Caco-2 (cell line): ENCODE measurements at regions not wholly inside any gene's neighbourhood (a gene's known extent, or its start where the extent isn't known, plus 50 kb on each side); places are given as distances from the start of the nearest gene placed in this dataset.

ENCODE experiments used
- BruUV-seq: library from RNA; stranded (reverse); fragments of 400-500 nt; replicated peaks from 2 replicates; lab custom pipeline; 2021; lab: Mats Ljungman, UMichigan
- CTCF ChIA-PET: fragments of 300-600 bp; sonication (Branson Sonifier 250); formaldehyde crosslinking; loops from one replicate; lab custom pipeline; 2022; ENCODE audit warnings: antibody characterized with exemption; lab: Charles Lee
- POLR2A ChIA-PET: fragments of 300-600 bp; sonication (Branson Sonifier 250); formaldehyde crosslinking; loops from one replicate; lab custom pipeline; 2022; ENCODE audit warnings: antibody characterized with exemption; lab: Charles Lee
- DNase-seq, 2 experiments: peaks; one replicate each; pipeline versions ENCODE4 v3.0.0 to v3.0.0-alpha.2; 2020 to 2022
- H3K27me3 ChIP-seq: replicated peaks from 2 replicates; pipeline ENCODE4 v1.6.0; 2011; ENCODE audit warnings: low read length; ENCODE audit not compliant: control insufficient read depth, insufficient read depth
- H3K36me3 ChIP-seq: 2 replicates; pipeline ENCODE4 v1.5.1; 2011; ENCODE audit warnings: low read length; ENCODE audit not compliant: control insufficient read depth, insufficient read depth
- H3K4me1 ChIP-seq: fragments of 250-450 bp; sonication (Bioruptor Pico); 2 replicates; pipeline ENCODE4 v1.5.1; 2020; ENCODE audit warnings: mild to moderate bottlenecking
- H3K4me3 ChIP-seq: 2 replicates; pipeline ENCODE4 v1.5.1; 2011; ENCODE audit warnings: low read depth, mild to moderate bottlenecking, control low read depth, low read length
- H3K9me3 ChIP-seq: fragments of 250-450 bp; sonication (Bioruptor Pico); 2 replicates; pipeline ENCODE4 v1.5.1; 2020; ENCODE audit warnings: mild to moderate bottlenecking, moderate library complexity
- H3K27ac Mint-ChIP-seq: one replicate; pipeline ENCODE4 v1.8.0; 2022; ENCODE audit warnings: mixed read lengths; ENCODE audit not compliant: unreplicated experiment
- H3K27me3 Mint-ChIP-seq: one replicate; pipeline ENCODE4 v1.8.0; 2022; ENCODE audit warnings: mixed read lengths; ENCODE audit not compliant: insufficient read depth, unreplicated experiment
- H3K36me3 Mint-ChIP-seq: one replicate; pipeline ENCODE4 v1.8.0; 2022; ENCODE audit warnings: mild to moderate bottlenecking, mixed read lengths; ENCODE audit not compliant: insufficient read depth, unreplicated experiment
- H3K4me1 Mint-ChIP-seq: one replicate; pipeline ENCODE4 v1.8.0; 2022; ENCODE audit warnings: low read depth, mixed read lengths; ENCODE audit not compliant: unreplicated experiment
- H3K4me3 Mint-ChIP-seq: one replicate; pipeline ENCODE4 v1.8.0; 2022; ENCODE audit warnings: mild to moderate bottlenecking, moderate library complexity, mixed read lengths; ENCODE audit not compliant: unreplicated experiment
- H3K9me3 Mint-ChIP-seq: one replicate; pipeline ENCODE4 v1.8.0; 2022; ENCODE audit warnings: mixed read lengths; ENCODE audit not compliant: unreplicated experiment
- intact Hi-C: fragments of 100-400 bp; cut with micrococcal nuclease; formaldehyde crosslinking; loops from one replicate; pipeline ENCODE4 v1.10.0; 2022; ENCODE audit not compliant: unreplicated experiment
- TF ChIP-seq, protein P1 (sequence below), 2 experiments: fragments of 200-600 bp in 1 of 2; IDR thresholded peaks; 1 replicate in 1 of 2; 2 replicates in 1 of 2; pipeline versions ENCODE4 v1.5.1 to v1.8.0; 2011 to 2022; ENCODE audit warnings: antibody characterized with exemption in 1 of 2, control low read depth in 1 of 2, inconsistent platforms in 1 of 2, low read depth in 1 of 2, low read length in 1 of 2, mild to moderate bottlenecking in 1 of 2, moderate library complexity in 1 of 2; ENCODE audit not compliant: insufficient read depth in 1 of 2, severe bottlenecking in 1 of 2, unreplicated experiment in 1 of 2

DNA sequence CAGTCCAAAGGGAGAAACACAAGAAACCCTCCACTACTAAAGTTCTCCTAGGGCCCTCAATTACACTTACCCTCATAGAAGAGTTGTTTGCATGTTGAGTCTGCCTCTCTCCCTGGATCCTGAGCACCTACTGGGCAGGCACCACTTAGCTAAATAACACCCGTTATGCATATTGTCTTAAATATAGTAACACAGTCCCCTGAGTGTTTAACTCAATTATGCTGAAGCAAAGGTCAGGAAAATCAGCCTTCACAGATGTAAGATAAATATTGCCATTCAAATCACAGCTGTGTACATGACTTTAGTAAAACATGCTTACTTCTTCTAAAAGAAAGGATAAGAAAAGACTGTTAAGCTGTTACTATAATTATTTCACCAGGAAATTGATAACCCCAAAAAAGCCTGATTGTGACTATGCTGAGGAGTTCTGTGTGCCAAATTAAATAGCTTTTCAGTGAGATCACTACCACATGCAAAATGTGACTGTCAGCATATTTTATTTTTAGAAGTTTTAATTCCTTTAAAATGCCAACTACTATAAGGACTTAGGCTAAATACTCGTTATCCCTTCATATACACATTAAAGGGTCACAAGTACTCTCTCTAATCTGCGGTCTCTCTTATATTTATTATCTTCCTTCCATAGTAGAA is 733.9 kb upstream of the PHF14 start:
- H3K27me3 Mint-ChIP-seq = no peaks in the 10 kb centered on the region
- H3K4me3 Mint-ChIP-seq = no peak overlapping the region
- ChIA-PET POLR2A (no interaction called here), CTCF (no interaction called here)
- no peak for DNase-seq
- Histone ChIP-seq H3K4me1 (peaks cover 6% of the 10 kb centered on the region; the same call in 1 of the 2 replicates), H3K9me3 (no peaks in the 10 kb centered on the region), H3K36me3 (no peaks in the 10 kb centered on the region), H3K27me3 (no peaks in the 10 kb centered on the region), H3K4me3 (no peak overlapping the region)
- TF ChIP-seq, protein P1, sequence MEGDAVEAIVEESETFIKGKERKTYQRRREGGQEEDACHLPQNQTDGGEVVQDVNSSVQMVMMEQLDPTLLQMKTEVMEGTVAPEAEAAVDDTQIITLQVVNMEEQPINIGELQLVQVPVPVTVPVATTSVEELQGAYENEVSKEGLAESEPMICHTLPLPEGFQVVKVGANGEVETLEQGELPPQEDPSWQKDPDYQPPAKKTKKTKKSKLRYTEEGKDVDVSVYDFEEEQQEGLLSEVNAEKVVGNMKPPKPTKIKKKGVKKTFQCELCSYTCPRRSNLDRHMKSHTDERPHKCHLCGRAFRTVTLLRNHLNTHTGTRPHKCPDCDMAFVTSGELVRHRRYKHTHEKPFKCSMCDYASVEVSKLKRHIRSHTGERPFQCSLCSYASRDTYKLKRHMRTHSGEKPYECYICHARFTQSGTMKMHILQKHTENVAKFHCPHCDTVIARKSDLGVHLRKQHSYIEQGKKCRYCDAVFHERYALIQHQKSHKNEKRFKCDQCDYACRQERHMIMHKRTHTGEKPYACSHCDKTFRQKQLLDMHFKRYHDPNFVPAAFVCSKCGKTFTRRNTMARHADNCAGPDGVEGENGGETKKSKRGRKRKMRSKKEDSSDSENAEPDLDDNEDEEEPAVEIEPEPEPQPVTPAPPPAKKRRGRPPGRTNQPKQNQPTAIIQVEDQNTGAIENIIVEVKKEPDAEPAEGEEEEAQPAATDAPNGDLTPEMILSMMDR (IDR thresholded peaks at IDR 0.05; ENCODE audit: insufficient read depth in 1 of 2, low read depth in 1 of 2, low read length in 1 of 2, severe bottlenecking in 1 of 2, unreplicated experiment in 1 of 2) = no peak
- intact Hi-C loops = no loop called here
- peaks cover 6% of the 10 kb centered on the region for H3K36me3 Mint-ChIP-seq
- no TSS peak for BruUV-seq
- H3K27ac Mint-ChIP-seq = no peak overlapping the region
- no peaks in the 10 kb centered on the region for H3K4me1 Mint-ChIP-seq
- no peaks in the 10 kb centered on the region for H3K9me3 Mint-ChIP-seq

DNA sequence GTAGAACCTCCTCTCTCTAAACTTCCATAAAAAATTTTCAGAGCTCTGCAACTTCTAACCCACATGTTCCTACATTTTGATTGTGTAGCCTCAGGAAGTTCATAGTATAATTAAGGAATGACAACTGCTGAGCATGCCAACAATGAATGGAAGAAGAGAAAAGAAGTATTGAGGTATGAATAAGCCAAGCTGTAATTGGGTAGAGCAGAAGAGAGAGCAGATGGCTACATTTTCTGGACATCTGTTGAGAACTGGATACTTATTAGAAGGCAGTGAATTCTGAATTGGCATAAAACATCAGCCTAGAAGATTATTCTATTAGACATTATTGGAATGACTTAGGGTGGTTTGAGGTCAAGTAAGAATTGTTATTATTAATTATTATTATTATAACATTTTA is 728.3 kb upstream of the PHF14 start:
- CTCF ChIA-PET = no interaction called here
- H3K27ac Mint-ChIP-seq = no peak overlapping the region
- intact Hi-C loops = no loop called here

DNA sequence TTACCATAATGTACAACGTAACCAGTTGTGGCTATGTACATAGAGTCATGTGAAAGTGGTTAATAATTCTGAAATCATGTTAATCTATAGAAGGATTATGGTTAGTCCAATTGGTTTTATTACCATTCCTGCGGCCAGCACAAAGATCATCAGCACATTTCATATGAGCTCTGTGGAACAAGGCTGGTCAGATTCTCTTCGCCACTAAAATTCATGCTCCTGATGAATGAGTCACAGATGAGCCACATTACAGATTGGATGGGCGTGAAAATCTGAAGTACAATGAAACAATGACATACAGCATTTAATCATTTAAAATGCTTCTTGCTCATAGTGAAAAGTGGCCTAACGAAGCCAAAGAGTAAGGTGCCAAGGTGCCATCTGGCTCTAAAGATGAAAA is 716.2 kb upstream of the PHF14 start:
- POLR2A ChIA-PET = no interaction called here
- TF ChIP-seq, protein P1 (IDR thresholded peaks at IDR 0.05; ENCODE audit: insufficient read depth in 1 of 2, low read depth in 1 of 2, low read length in 1 of 2, severe bottlenecking in 1 of 2, unreplicated experiment in 1 of 2) = no peak

More for the DNA sequence above, 728.3 kb upstream of the PHF14 start:
- TF ChIP-seq, protein P1 (IDR thresholded peaks at IDR 0.05; ENCODE audit: insufficient read depth in 1 of 2, low read depth in 1 of 2, low read length in 1 of 2, severe bottlenecking in 1 of 2, unreplicated experiment in 1 of 2) = no peak
- H3K36me3 ChIP-seq = no peaks in the 10 kb centered on the region
- Mint-ChIP-seq H3K4me3 (no peak overlapping the region), H3K9me3 (peaks cover 19% of the 10 kb centered on the region), H3K27me3 (no peaks in the 10 kb centered on the region), H3K36me3 (no peaks in the 10 kb centered on the region), H3K4me1 (no peaks in the 10 kb centered on the region)
- H3K4me3 ChIP-seq = no peak overlapping the region
- H3K27me3 ChIP-seq = no peaks in the 10 kb centered on the region
- no peaks in the 10 kb centered on the region for H3K4me1 ChIP-seq
- POLR2A ChIA-PET = no interaction called here
- DNase-seq = no peak
- no TSS peak for BruUV-seq
- H3K9me3 ChIP-seq = no peaks in the 10 kb centered on the region

More for the DNA sequence above, 716.2 kb upstream of the PHF14 start:
- no peaks in the 10 kb centered on the region for H3K27me3 Mint-ChIP-seq
- no peaks in the 10 kb centered on the region for H3K27me3 ChIP-seq
- no peaks in the 10 kb centered on the region for H3K36me3 ChIP-seq
- H3K4me3 Mint-ChIP-seq = no peak overlapping the region
- no peak for DNase-seq
- H3K9me3 Mint-ChIP-seq = no peaks in the 10 kb centered on the region
- no peaks in the 10 kb centered on the region for H3K9me3 ChIP-seq
- H3K4me1 ChIP-seq = no peaks in the 10 kb centered on the region
- no peaks in the 10 kb centered on the region for H3K36me3 Mint-ChIP-seq
- no peak overlapping the region for H3K27ac Mint-ChIP-seq
- no TSS peak for BruUV-seq
- intact Hi-C loops = no loop called here
- no peaks in the 10 kb centered on the region for H3K4me1 Mint-ChIP-seq
- no peak overlapping the region for H3K4me3 ChIP-seq
- CTCF ChIA-PET = no interaction called here
